GM21381 (cell line): ENCODE measurements at regions not wholly inside any gene's neighbourhood (a gene's known extent, or its start where the extent isn't known, plus 50 kb on each side); places are given as distances from the start of the nearest gene placed in this dataset.

Experiments used
- ATAC-seq: cut with Tn5 transposase; IDR thresholded peaks from one replicate; pipeline ENCODE4 v1.9.1; 2021; ENCODE audit warnings: mild to moderate bottlenecking, moderate library complexity; ENCODE audit not compliant: unreplicated experiment

GRCh38 chr9:87236546-87236945, 261.1 kb upstream of the DAPK1 start:
- ATAC-seq: no peak

GRCh38 chr9:87237336-87237735, 260.3 kb upstream of the DAPK1 start:
- no peak for ATAC-seq

GRCh38 chr9:87238545-87238944, 259.1 kb upstream of the DAPK1 start:
- no peak for ATAC-seq

- no peak for ATAC-seq
These were observed 258.4 kb upstream of the DAPK1 start for GRCh38 chr9:87239312-87239711.

- ATAC-seq: no peak
These were observed 254.1 kb upstream of the DAPK1 start for GRCh38 chr9:87243602-87244001.

GRCh38 chr9:87245271-87245670, 252.4 kb upstream of the DAPK1 start:
- ATAC-seq: no peak

GRCh38 chr9:87247097-87247496, 250.6 kb upstream of the DAPK1 start:
- no peak for ATAC-seq

- no peak for ATAC-seq
These were observed 248.6 kb upstream of the DAPK1 start for GRCh38 chr9:87249029-87249428.

- ATAC-seq: no peak
These were observed 247.5 kb upstream of the DAPK1 start for GRCh38 chr9:87250205-87250604.

- ATAC-seq: no peak
These were observed 242.1 kb upstream of the DAPK1 start for GRCh38 chr9:87255431-87256155.

GRCh38 chr9:87256973-87257372, 240.7 kb upstream of the DAPK1 start:
- no peak for ATAC-seq

- no peak for ATAC-seq
These were observed 237.8 kb upstream of the DAPK1 start for GRCh38 chr9:87259543-87260518.

GRCh38 chr9:87263291-87263690, 234.4 kb upstream of the DAPK1 start:
- ATAC-seq: no peak

- ATAC-seq: no peak
These were observed 231.0 kb upstream of the DAPK1 start for GRCh38 chr9:87266697-87267096.

GRCh38 chr9:87267251-87268070, 230.2 kb upstream of the DAPK1 start:
- ATAC-seq: no peak

- ATAC-seq: no peak
These were observed 228.1 kb upstream of the DAPK1 start for GRCh38 chr9:87269296-87270176.

- no peak for ATAC-seq
These were observed 227.3 kb upstream of the DAPK1 start for GRCh38 chr9:87270221-87270847.

- ATAC-seq: no peak
These were observed 226.8 kb upstream of the DAPK1 start for GRCh38 chr9:87270848-87271234.

GRCh38 chr9:87271696-87272477, 225.8 kb upstream of the DAPK1 start:
- ATAC-seq: peak; percentile 45
